SK-N-MC (cell line): ENCODE measurements at regions not wholly inside any gene's neighbourhood (a gene's known extent, or its start where the extent isn't known, plus 50 kb on each side); places are given as distances from the start of the nearest gene placed in this dataset.

ENCODE experiments used
- EZH2 ChIP-seq: fragments of 200-600 bp; sonication (generic); IDR thresholded peaks from one replicate; pipeline ENCODE4 v1.6.1; 2017; ENCODE audit warnings: antibody characterized with exemption
- FOXP2 ChIP-seq: optimal IDR thresholded peaks from 2 replicates; pipeline ENCODE3; 2011; ENCODE audit warnings: mild to moderate bottlenecking, moderate library complexity; ENCODE audit not compliant: insufficient read depth; ENCODE audit errors: extremely low read length, control extremely low read depth
- POLR2AphosphoS5 ChIP-seq: IDR thresholded peaks from 2 replicates; pipeline ENCODE4 v1.6.1; 2012; ENCODE audit warnings: mild to moderate bottlenecking, low read depth, low read length, borderline replicate concordance

- TF ChIP-seq EZH2, result no peak
- TF ChIP-seq POLR2AphosphoS5, result no peak
- no peak for TF ChIP-seq FOXP2
Observed at GRCh38 chr7:35544028-35544742, 150.8 kb downstream of the HERPUD2 start.
